GM18951 (cell line): ENCODE measurements at regions not wholly inside any gene's neighbourhood (a gene's known extent, or its start where the extent isn't known, plus 50 kb on each side); places are given as distances from the start of the nearest gene placed in this dataset.

ENCODE experiments used
- POLR2A ChIP-seq: IDR thresholded peaks from 4 replicates; pipeline ENCODE4 v1.6.1; 2011; ENCODE audit warnings: mild to moderate bottlenecking; ENCODE audit not compliant: insufficient read length, insufficient read depth; ENCODE audit errors: extremely low read depth
- in situ Hi-C: fragments of 300-500 bp; cut with MboI; formaldehyde crosslinking; loops from one replicate; pipeline ENCODE4 v1.12.0; 2022; ENCODE audit warnings: low sequenced_read_pairs, mixed read lengths, inconsistent platforms; ENCODE audit not compliant: unreplicated experiment

DNA sequence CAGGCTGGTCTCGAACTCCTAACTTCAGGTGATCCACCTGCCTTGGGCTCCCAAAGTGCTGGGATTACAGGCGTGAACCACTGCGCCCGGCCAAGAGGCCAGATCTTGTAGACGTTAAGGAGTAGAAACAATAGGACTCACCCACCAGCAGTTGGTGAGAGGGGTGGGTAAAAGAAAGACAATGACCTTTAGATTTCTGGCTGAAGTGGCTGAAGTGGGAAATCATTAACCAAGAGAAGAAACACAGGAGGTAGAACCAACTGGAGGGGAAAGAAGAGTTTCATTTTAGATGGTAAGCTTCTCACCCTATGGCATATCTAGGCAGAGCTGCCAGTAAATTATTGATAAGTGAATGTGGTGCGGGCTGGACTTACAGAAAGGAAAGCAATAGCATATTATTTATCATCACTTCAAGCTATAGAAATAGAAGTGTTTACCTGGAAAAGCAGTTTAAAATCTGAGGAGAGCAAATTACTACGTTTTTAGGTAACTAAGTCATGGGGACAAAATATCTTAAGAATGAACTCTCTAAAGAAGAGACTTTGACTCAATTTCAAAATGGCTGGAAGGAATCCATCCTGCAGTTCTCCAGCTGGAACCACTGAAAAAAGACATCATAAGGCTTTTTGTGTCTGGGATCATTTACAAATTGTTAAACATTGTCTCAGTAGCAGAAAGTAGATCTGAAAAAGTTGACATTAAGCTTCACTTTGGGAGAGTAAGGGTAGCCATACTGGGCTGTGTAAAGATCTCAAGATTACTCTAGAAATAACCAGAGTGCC lies 109.6 kb downstream of the ALDH8A1 start:
- in situ Hi-C loops: no loop called here
- no peak for TF ChIP-seq POLR2A

DNA sequence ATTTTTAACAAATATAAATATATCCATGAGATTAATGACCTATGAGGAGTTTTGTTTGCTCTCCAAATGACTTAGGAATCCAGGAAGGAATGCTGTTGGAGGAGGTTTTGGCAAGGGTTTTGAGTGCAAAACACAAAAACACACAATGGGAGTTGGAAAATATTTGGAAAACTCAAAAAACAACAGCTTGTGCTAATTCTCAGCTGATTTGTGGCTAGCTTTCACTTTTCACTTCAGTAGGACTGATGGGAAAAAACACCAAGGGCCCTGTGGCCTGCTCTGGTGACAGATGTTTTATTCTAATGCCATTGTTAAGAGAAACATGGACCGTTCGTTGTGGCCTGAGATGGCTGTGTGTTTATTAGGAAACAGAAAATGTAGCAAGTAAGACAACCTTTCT lies 113.9 kb downstream of the ALDH8A1 start:
- in situ Hi-C loops: no loop called here
- no peak for TF ChIP-seq POLR2A

- in situ Hi-C loops: no loop called here
- TF ChIP-seq POLR2A: no peak
Observed at GRCh38 chr6:134830940-134831339, 119.0 kb downstream of the ALDH8A1 start.

GRCh38 chr6:134830194-134830593 lies 119.7 kb downstream of the ALDH8A1 start:
- no peak for TF ChIP-seq POLR2A
- in situ Hi-C loops: no loop called here

GRCh38 chr6:134828641-134829040 lies 121.3 kb downstream of the ALDH8A1 start:
- no peak for TF ChIP-seq POLR2A
- in situ Hi-C loops: no loop called here

DNA sequence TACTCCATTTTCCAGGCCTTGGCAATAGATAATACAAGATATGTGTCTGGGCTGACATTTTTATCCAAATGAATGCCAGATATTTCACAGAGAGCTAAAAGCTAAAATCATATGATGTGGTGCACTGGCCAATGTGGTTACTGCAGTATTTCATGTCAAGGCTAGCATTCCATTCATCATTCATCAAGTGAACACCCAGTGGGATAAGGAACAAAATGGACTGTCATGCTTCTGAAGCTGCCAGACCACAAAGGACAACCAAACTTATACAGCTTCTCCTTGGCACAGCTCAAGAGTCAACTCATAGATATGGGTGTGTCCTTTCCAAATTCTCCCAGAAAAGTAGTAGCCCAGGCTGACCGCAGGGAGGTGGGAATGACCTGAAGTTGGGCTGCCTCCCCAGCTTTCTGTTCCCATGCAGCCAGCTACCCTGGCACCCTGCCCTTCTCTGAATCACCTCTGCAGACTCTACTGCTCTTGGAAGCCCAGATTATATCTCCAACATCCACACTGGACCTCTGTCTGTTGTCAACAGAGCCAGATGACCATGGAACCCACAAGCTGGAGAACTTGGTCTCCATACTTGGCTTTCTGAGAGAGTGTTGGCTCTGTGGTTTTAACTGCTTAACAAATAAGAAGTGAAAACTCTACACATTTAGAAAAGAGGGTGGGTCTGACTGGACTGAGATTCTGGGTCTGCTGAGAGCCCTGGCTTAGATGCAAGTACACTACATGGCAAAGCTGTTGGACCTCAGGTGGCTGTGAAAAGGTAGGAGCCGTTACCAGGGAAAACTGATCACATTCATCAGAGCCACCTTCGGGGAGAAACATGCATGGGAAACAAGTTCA lies 122.8 kb downstream of the ALDH8A1 start:
- no peak for TF ChIP-seq POLR2A
- in situ Hi-C loops: no loop called here

DNA sequence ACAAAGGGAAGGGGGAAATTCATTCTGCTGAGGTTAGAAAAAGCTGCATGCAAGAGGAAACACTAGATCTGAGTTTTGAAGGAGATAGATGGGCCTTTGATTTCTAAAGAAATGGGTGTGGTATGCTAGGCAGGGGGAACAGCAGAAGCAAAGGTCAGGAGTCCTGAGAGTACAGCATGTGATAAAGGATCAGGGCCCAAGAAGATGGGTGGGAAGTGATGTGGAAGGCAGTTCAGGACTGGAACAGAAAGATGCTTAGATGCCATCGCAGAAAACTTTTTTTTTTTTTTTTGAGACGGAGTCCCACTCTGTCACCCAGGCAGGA lies 126.2 kb downstream of the ALDH8A1 start:
- in situ Hi-C loops: no loop called here
- no peak for TF ChIP-seq POLR2A

DNA sequence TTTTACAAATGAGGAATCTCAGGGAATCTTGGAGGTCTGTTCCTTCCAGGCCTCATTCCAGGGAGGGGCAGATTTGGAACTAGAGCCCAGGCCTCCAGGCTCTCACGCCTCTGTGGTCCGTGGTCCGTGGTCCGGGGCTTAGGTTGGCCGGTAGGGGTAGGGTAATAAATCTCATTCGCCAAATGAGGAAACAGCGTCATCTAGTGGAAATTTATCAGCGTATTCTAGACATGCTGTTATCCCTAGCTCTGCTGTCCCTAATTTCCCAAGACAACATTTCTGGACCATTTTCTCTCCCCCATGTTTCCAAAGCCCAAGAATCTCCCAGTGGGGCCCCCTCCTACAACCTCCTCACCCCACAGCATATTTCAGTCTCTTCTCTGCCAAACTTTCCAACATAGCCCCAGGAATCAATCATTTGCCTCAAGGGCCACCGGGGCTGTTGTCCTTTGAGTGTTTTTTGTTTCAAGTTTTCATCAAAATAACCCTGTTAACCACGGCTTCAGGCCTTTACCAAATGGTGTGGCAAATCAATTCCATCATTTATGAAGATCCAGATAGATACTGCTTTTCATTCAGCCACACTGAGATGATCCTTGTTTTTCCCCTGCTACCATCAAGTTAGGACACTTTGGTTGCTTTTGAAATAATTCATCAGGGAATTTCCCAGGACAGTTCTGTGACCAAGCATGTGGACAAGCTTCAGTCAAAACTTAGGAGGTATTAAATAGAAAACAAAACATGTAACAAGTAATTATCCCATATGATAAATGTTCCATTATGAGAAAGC lies 126.8 kb downstream of the ALDH8A1 start:
- no peak for TF ChIP-seq POLR2A
- in situ Hi-C loops: no loop called here

DNA sequence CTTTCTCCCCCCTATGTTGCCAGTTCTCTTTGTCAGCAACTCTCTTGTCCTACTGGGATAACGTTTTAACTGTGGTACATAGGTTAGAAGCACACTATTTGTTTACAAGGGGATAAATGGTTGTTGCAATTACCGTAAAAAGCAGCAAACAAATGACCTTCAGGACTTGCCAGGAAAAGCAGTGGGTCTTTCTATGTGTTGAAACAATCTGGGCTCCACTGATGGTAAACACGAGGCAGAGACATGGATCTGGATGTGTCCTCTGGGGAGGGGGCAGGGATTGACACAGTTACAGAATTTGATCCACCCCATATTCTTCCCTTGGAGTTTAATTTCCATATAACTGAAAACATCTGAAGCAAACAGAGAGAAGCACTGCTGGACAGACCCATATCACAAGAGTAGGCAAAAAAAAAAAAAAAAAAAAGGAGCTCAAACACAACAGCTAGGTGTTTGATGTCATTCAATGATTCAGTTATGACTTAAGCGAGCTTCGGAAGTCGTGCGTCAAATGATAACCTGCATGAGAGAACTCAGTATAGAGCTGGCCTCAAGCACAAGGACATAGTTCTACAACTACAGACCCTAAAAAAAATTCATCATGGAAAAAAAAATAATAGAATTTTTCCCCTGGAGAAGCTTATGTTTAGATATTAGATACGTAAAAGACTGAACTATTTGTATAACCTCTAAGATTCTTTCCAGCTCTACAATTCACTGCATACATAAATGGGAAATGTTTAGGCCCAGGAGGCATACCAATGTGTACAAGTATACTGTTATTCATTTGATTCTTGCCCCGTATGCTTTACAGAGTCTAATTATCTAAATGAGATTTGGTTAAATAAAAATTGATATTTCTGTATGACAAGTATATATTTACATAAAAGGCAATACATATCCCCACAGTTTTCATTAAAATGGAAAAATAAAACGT lies 127.7 kb downstream of the ALDH8A1 start:
- no peak for TF ChIP-seq POLR2A
- in situ Hi-C loops: no loop called here

DNA sequence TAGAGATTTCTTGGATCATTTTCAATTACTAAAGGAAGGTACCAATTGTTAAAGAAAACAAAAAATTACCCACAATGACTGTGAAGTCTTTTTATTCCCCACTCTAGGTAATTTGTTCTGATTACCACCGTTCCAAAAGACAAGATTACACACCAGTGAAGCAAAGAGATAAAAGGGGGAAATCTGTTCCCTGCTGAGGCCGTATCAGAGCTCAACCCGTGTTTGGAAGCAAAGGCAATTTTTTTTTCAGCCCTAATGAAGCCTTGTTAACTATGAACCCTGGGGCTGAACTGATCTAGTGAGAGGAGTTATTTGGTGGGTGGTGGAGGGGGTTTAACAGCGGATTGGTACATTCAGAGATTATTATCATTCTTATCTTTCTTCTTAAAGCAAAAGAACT lies 128.5 kb downstream of the ALDH8A1 start:
- in situ Hi-C loops: no loop called here
- no peak for TF ChIP-seq POLR2A

DNA sequence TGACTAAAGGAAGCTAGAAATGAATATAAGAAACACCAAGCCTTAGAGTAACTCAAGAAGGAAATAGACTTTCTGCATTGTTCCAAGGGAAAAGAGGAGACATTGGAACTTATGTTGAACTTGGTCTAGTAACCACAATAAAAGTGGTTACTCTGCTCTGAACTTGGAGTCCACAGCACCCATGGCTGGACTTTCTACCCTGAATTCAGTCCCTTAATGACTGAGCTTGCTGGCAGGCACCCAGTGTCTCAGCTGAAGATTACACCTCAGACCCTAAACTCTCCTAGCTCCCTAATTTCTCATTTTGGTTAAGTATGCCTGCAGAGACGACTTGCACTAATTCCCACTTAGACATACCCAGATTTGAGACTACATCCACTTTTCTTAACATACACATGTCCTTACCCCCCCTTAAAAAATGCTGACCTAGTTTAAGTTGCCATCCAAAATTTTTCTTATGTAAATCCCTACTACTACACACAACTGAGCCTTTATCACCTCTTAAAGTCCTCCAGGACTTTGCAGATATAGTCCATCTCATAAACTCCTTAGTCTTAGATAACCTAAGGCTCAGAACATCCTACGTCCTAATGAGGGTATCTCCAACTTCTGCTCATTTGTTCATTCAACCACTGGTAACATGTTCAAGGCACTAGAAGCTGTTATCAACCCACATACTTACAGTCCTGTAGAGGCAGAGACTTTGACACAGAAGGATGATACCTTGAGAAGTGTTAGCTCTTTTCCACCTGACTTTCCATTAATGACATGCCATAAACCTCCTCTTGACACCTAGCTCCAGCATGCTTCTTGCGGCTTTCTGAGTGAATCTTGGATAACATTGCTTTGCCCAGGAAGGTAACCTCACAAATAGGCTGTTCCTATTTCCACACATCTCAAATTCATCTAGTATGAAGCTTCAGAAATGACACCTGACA lies 129.8 kb downstream of the ALDH8A1 start:
- TF ChIP-seq POLR2A: no peak
- in situ Hi-C loops: no loop called here
